PC-3 (cell line): ENCODE measurements at regions not wholly inside any gene's neighbourhood (a gene's known extent, or its start where the extent isn't known, plus 50 kb on each side); places are given as distances from the start of the nearest gene placed in this dataset.

ENCODE experiments used
- ATAC-seq: fragments of 200-7000 bp; cut with Tn5 transposase; 2 replicates; pipeline ENCODE4 v1.9.1; 2020; ENCODE audit warnings: mild to moderate bottlenecking, moderate library complexity
- BruUV-seq: library from RNA; stranded (reverse); fragments of 400-500 nt; replicated peaks from 2 replicates; lab custom pipeline; 2021; lab: Mats Ljungman, UMichigan
- CTCF ChIA-PET: fragments of 300-600 bp; sonication (Branson Sonifier 250); formaldehyde crosslinking; loops from one replicate; lab custom pipeline; 2022; ENCODE audit warnings: antibody characterized with exemption; lab: Charles Lee
- POLR2A ChIA-PET: fragments of 300-600 bp; sonication (Branson Sonifier 250); formaldehyde crosslinking; loops from one replicate; lab custom pipeline; 2022; ENCODE audit warnings: antibody characterized with exemption; ENCODE audit not compliant: unreplicated experiment; lab: Charles Lee
- DNase-seq: peaks from one replicate; pipeline ENCODE4 v3.0.0-alpha.2; 2015
- H2AFZ ChIP-seq: fragments of 300-600 bp; sonication (generic); 2 replicates; pipeline ENCODE4 v1.6.0; 2016; ENCODE audit warnings: antibody characterized with exemption, low read length
- H3F3A ChIP-seq: fragments of 300-600 bp; sonication (generic); one replicate; pipeline ENCODE4 v1.6.0; 2017; ENCODE audit warnings: antibody characterized with exemption, low read length, control low read depth, mild to moderate bottlenecking; ENCODE audit not compliant: unreplicated experiment
- H3K27ac ChIP-seq: fragments of 300-600 bp; sonication (generic); 2 replicates; pipeline ENCODE4 v1.5.1; 2016; ENCODE audit warnings: mild to moderate bottlenecking, low read length
- H3K27me3 ChIP-seq: fragments of 300-600 bp; sonication (generic); 2 replicates; pipeline ENCODE4 v1.6.1; 2016; ENCODE audit warnings: low read length, mixed read lengths
- H3K36me3 ChIP-seq: fragments of 300-600 bp; sonication (generic); 2 replicates; pipeline ENCODE4 v1.6.1; 2016; ENCODE audit warnings: low read depth, mixed run types, low read length, mixed read lengths
- H3K4me1 ChIP-seq: fragments of 300-600 bp; sonication (generic); 2 replicates; pipeline ENCODE4 v1.5.1; 2016; ENCODE audit warnings: low read length; ENCODE audit not compliant: insufficient read depth
- H3K4me2 ChIP-seq: fragments of 300-600 bp; sonication (generic); 2 replicates; pipeline ENCODE4 v1.6.0; 2016; ENCODE audit warnings: low read length
- H3K4me3 ChIP-seq: fragments of 300-600 bp; sonication (generic); 2 replicates; pipeline ENCODE4 v1.5.1; 2016; ENCODE audit warnings: mild to moderate bottlenecking, low read length, mixed read lengths
- H3K79me2 ChIP-seq: fragments of 300-600 bp; sonication (generic); 2 replicates; pipeline ENCODE4 v1.6.1; 2017; ENCODE audit warnings: low read length, mixed read lengths
- H3K9ac ChIP-seq: fragments of 300-600 bp; sonication (generic); 2 replicates; pipeline ENCODE4 v1.6.0; 2016; ENCODE audit warnings: mild to moderate bottlenecking, low read length
- H3K9me2 ChIP-seq: fragments of 300-600 bp; sonication (generic); replicated peaks from 2 replicates; pipeline ENCODE4 v1.6.1; 2016; ENCODE audit warnings: mixed run types, low read length, mixed read lengths
- H3K9me3 ChIP-seq: fragments of 300-600 bp; sonication (generic); 2 replicates; pipeline ENCODE4 v1.6.1; 2016; ENCODE audit warnings: low read length, mixed read lengths
- H4K20me1 ChIP-seq: fragments of 300-600 bp; sonication (generic); 2 replicates; pipeline ENCODE4 v1.6.1; 2016; ENCODE audit warnings: low read length, mixed read lengths
- CTCF ChIP-seq: fragments of 300-600 bp; sonication (generic); conservative IDR thresholded peaks from 2 replicates; pipeline ENCODE4 v1.5.1; 2017; ENCODE audit warnings: antibody characterized with exemption, low read depth, mild to moderate bottlenecking, low read length
- EZH2 ChIP-seq: fragments of 300-600 bp; sonication (generic); IDR thresholded peaks from one replicate; pipeline ENCODE4 v1.6.1; 2017; ENCODE audit warnings: antibody characterized with exemption, mild to moderate bottlenecking, low read length; ENCODE audit not compliant: unreplicated experiment
- EZH2phosphoT487 ChIP-seq: fragments of 300-600 bp; sonication (generic); IDR thresholded peaks from 2 replicates; pipeline ENCODE4 v1.6.1; 2018; ENCODE audit warnings: mild to moderate bottlenecking, antibody characterized with exemption, low read length, borderline replicate concordance
- intact Hi-C: fragments of 100-400 bp; cut with micrococcal nuclease; formaldehyde crosslinking; loops from 2 replicates; pipeline ENCODE4 v1.9.0; 2023

- no peak for ATAC-seq
- H4K20me1 ChIP-seq = no peaks in the 10 kb centered on the region
Observed at GRCh38 chr2:241943961-241944575, 74.5 kb downstream of the RTP5 start.

GRCh38 chr2:241944821-241945220 lies 75.3 kb downstream of the RTP5 start:
- H3K27me3 ChIP-seq = no peaks in the 10 kb centered on the region
- CTCF ChIA-PET = no interaction called here
- H3F3A ChIP-seq = no peaks in the 10 kb centered on the region
- 0 out of 2 replicates have a peak, but pooled peaks cover 6% of the 10 kb centered on the region for H3K9me3 ChIP-seq
- no peak overlapping the region for H3K4me3 ChIP-seq
- H3K36me3 ChIP-seq = no peaks in the 10 kb centered on the region
- no peak overlapping the region for H3K9ac ChIP-seq
- H2AFZ ChIP-seq = no peak overlapping the region
- no peaks in the 10 kb centered on the region for H3K9me2 ChIP-seq
- ATAC-seq = no peak
- no peaks in the 10 kb centered on the region for H4K20me1 ChIP-seq
- BruUV-seq = no TSS peak
- POLR2A ChIA-PET = no interaction called here
- no peak for DNase-seq
- no peak overlapping the region for H3K27ac ChIP-seq
- H3K4me1 ChIP-seq = no peaks in the 10 kb centered on the region
- no peak overlapping the region for H3K4me2 ChIP-seq
- intact Hi-C loops = no loop called here
- TF ChIP-seq EZH2phosphoT487 (no peak), EZH2 (no peak), CTCF (no peak)
- H3K79me2 ChIP-seq = no peaks in the 10 kb centered on the region

More at GRCh38 chr2:241943961-241944575, 74.5 kb downstream of the RTP5 start:
- Histone ChIP-seq H3F3A (no peaks in the 10 kb centered on the region), H3K27me3 (no peaks in the 10 kb centered on the region), H3K4me1 (no peaks in the 10 kb centered on the region), H3K9me3 (0 out of 2 replicates have a peak, but pooled peaks cover 6% of the 10 kb centered on the region), H3K9ac (no peak overlapping the region), H3K27ac (no peak overlapping the region), H3K4me2 (no peak overlapping the region), H3K79me2 (no peaks in the 10 kb centered on the region), H3K4me3 (no peak overlapping the region), H3K36me3 (no peaks in the 10 kb centered on the region), H3K9me2 (no peaks in the 10 kb centered on the region), H2AFZ (no peak overlapping the region)
- no peak for TF ChIP-seq CTCF
- no peak for TF ChIP-seq EZH2
- no peak for TF ChIP-seq EZH2phosphoT487
- ChIA-PET POLR2A (no interaction called here), CTCF (no interaction called here)
- DNase-seq = no peak
- no TSS peak for BruUV-seq
- intact Hi-C loops = no loop called here

- H3K9ac ChIP-seq = no peak overlapping the region
- H3K36me3 ChIP-seq = no peaks in the 10 kb centered on the region
- no TSS peak for BruUV-seq
Observed at GRCh38 chr2:241945311-241945710, 75.8 kb downstream of the RTP5 start.

More at GRCh38 chr2:241945311-241945710, 75.8 kb downstream of the RTP5 start:
- TF ChIP-seq EZH2phosphoT487 (no peak), EZH2 (no peak), CTCF (no peak)
- H3K4me1 ChIP-seq = no peaks in the 10 kb centered on the region
- DNase-seq (no peak), ATAC-seq (no peak)
- H3K27ac ChIP-seq = no peak overlapping the region
- H3F3A ChIP-seq = no peaks in the 10 kb centered on the region
- H3K9me2 ChIP-seq = no peaks in the 10 kb centered on the region
- no peaks in the 10 kb centered on the region for H3K79me2 ChIP-seq
- no peaks in the 10 kb centered on the region for H4K20me1 ChIP-seq
- intact Hi-C loops = no loop called here
- POLR2A ChIA-PET = no interaction called here
- no peak overlapping the region for H2AFZ ChIP-seq
- H3K4me2 ChIP-seq = no peak overlapping the region
- CTCF ChIA-PET = no interaction called here
- 0 out of 2 replicates have a peak, but pooled peaks cover 3% of the 10 kb centered on the region for H3K9me3 ChIP-seq
- no peaks in the 10 kb centered on the region for H3K27me3 ChIP-seq
- no peak overlapping the region for H3K4me3 ChIP-seq
